ENCODE measurements at regions not wholly inside any gene's neighbourhood (a gene's known extent, or its start where the extent isn't known, plus 50 kb on each side); places are given as distances from the start of the nearest gene placed in this dataset.

DNA sequence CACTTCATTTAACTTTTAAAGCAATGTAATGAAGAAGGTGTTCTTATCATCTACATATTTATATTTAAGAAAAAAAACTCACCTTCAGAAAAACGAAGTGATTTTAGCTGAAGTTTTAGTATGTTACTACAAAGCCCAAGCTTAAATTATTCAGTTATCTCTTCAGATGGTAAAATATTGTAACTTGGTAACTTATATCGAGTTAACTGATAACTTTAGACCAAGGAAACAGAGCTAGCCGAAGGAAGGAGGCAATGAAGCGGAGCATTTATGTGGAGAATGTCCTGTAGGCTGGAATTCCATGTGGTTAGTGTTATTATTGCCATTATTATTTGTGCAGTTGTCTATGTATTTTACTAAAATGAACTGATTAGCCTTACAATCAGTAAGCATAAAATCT, 1102.1 kb upstream of the LCORL start:
- H3K27me3 Mint-ChIP-seq (ENCODE audit: low read depth) = no peaks in the 10 kb centered on the region
- no peak overlapping the region for H2BK12ac ChIP-seq (ENCODE audit: insufficient read length, low read depth, low read length)
- H2BK120ac ChIP-seq (ENCODE audit: low read depth, low read length, poor library complexity, severe bottlenecking) = no peak overlapping the region
- H3T11ph ChIP-seq (ENCODE audit: low read length) = no peak overlapping the region
- H3K79me1 ChIP-seq (ENCODE audit: insufficient read depth, low read depth, low read length, poor library complexity, severe bottlenecking) = no peaks in the 10 kb centered on the region
- no peak overlapping the region for H2BK20ac ChIP-seq (ENCODE audit: low read depth, low read length, poor library complexity, severe bottlenecking)
- no peaks in the 10 kb centered on the region for H3K36me3 Mint-ChIP-seq (ENCODE audit: insufficient read depth in 1 of 3, low read depth in 3 of 3)
- H3K27me3 ChIP-seq (ENCODE audit: insufficient read depth, low read length) = no peaks in the 10 kb centered on the region
- no peak overlapping the region for H2AK5ac ChIP-seq (ENCODE audit: insufficient read length, low read length)
- no peak overlapping the region for H3K27ac Mint-ChIP-seq
- H3K4me1 Mint-ChIP-seq = no peaks in the 10 kb centered on the region
- no peak overlapping the region for H2BK5ac ChIP-seq (ENCODE audit: insufficient read length, low read length)
- no peak overlapping the region for H4K8ac ChIP-seq (replicated peaks; ENCODE audit: insufficient read length, low read depth, low read length)
- no peaks in the 10 kb centered on the region for H4K20me1 ChIP-seq (ENCODE audit: control insufficient read depth, insufficient read depth, insufficient read length)
- TF ChIP-seq CTCF (conservative IDR thresholded peaks at IDR 0.05) = no peak
- H3K9me3 ChIP-seq (ENCODE audit: control insufficient read depth, low read depth, low read length) = no peaks in the 10 kb centered on the region
- H3K14ac ChIP-seq (ENCODE audit: insufficient read depth, low read length) = no peak overlapping the region
- H3K9ac ChIP-seq (ENCODE audit: extremely low read depth, insufficient read length, low read length) = no peak overlapping the region
- H3K4me1 ChIP-seq (ENCODE audit: insufficient read depth, low read length) = no peaks in the 10 kb centered on the region
- no peak overlapping the region for H3K4me2 ChIP-seq (ENCODE audit: insufficient read depth, insufficient read length, low read length)
- no peak overlapping the region for H2BK15ac ChIP-seq (ENCODE audit: low read depth, low read length)
- no peak overlapping the region for H4K5ac ChIP-seq (ENCODE audit: insufficient read length, low read depth, low read length)
- H3K18ac ChIP-seq (ENCODE audit: insufficient read length, low read depth, low read length) = no peak overlapping the region
- H2AFZ ChIP-seq (ENCODE audit: low read length) = no peak overlapping the region
- H3K9me3 Mint-ChIP-seq = no peaks in the 10 kb centered on the region
- no peak overlapping the region for H3K23ac ChIP-seq (ENCODE audit: insufficient read length, low read depth, low read length)
- WGBS (ENCODE audit: extremely low coverage, insufficient read length, low lambda C conversion rate) = no CpG with 5 or more reads among the region's 4 CpGs
- H3K79me2 ChIP-seq (ENCODE audit: insufficient read depth, low read length) = no peaks in the 10 kb centered on the region
- no peak for DNase-seq
- H3K4ac ChIP-seq (ENCODE audit: low read depth, low read length) = no peak overlapping the region
- no peak overlapping the region for H3K56ac ChIP-seq (ENCODE audit: insufficient read length, low read depth, low read length)
- no peaks in the 10 kb centered on the region for H3K23me2 ChIP-seq (ENCODE audit: insufficient read length, low read depth, low read length, poor library complexity, severe bottlenecking)
- H4K91ac ChIP-seq (ENCODE audit: insufficient read length, low read depth, low read length) = no peak overlapping the region
- no peak overlapping the region for H3K4me3 Mint-ChIP-seq
- H3K27ac ChIP-seq (ENCODE audit: insufficient read length, low read depth, low read length) = no peak overlapping the region
